ENCODE measurements at regions not wholly inside any gene's neighbourhood (a gene's known extent, or its start where the extent isn't known, plus 50 kb on each side); places are given as distances from the start of the nearest gene placed in this dataset.
A peak's percentile ranks its signal among the peaks of the same experiment; 100 is the strongest.

DNA sequence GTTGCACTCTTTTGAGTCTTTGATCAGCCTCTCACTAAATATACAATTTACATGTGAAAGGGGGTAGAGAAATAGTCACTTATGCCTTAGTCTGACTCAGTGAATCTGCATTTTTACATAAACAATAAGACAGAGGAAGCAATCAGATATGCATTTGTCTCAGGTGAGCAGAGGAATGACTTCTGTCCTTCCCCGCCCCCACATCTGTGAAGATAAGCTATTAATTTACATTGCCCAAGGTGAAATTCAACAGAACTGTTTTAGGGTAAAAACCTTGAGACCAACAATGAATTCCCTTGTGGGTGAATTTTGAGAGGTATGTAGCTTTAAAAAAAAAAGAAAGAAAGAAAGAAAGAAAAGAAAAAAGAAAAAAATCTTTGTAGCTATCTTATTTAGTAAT lies 1302.9 kb upstream of the ACVR2A start:
- H3K14ac ChIP-seq (ENCODE audit: insufficient read depth, low read length) = no peak overlapping the region
- H2AK5ac ChIP-seq (ENCODE audit: insufficient read length, low read length) = no peak overlapping the region
- DNase-seq = no peak
- no peaks in the 10 kb centered on the region; the same call in 1 of the 2 replicates for H3K27me3 Mint-ChIP-seq (ENCODE audit: low read depth)
- H3K9me3 ChIP-seq (ENCODE audit: control insufficient read depth, low read depth, low read length) = no peaks in the 10 kb centered on the region
- H3K56ac ChIP-seq (ENCODE audit: insufficient read length, low read depth, low read length) = no peak overlapping the region
- no peaks in the 10 kb centered on the region for H3K23me2 ChIP-seq (ENCODE audit: insufficient read length, low read depth, low read length, poor library complexity, severe bottlenecking)
- H4K5ac ChIP-seq (ENCODE audit: insufficient read length, low read depth, low read length) = peak overlapping the region; percentile 97
- H3K36me3 Mint-ChIP-seq (ENCODE audit: insufficient read depth in 1 of 3, low read depth in 3 of 3) = peaks cover 8 to 34% (median 18%) of the 10 kb centered on the region in 3 experiments
- H3K27ac Mint-ChIP-seq = peak overlapping the region; percentile 94 to 100 (median 100)
- no CpG with 5 or more reads among the region's 1 CpG for WGBS (ENCODE audit: extremely low coverage, insufficient read length, low lambda C conversion rate)
- peaks cover 54 to 56% of the 10 kb centered on the region in 2 experiments for H3K4me1 Mint-ChIP-seq
- H2BK15ac ChIP-seq (ENCODE audit: low read depth, low read length) = no peak overlapping the region
- H3K27me3 ChIP-seq (ENCODE audit: insufficient read depth, low read length) = peaks cover 3% of the 10 kb centered on the region; the same call in 1 of the 2 replicates
- H3K18ac ChIP-seq (ENCODE audit: insufficient read length, low read depth, low read length) = no peak overlapping the region
- H3K4me3 Mint-ChIP-seq = peak overlapping the region in 1 of 2 experiments; percentile 8; a peak in 1 of 5 replicates
- no peak overlapping the region for H3T11ph ChIP-seq (ENCODE audit: low read length)
- peaks cover 2% of the 10 kb centered on the region for H3K4me1 ChIP-seq (ENCODE audit: insufficient read depth, low read length)
- H4K91ac ChIP-seq (ENCODE audit: insufficient read length, low read depth, low read length) = no peak overlapping the region
- peak overlapping the region; percentile 95 for H2BK5ac ChIP-seq (ENCODE audit: insufficient read length, low read length)
- TF ChIP-seq, protein P1, sequence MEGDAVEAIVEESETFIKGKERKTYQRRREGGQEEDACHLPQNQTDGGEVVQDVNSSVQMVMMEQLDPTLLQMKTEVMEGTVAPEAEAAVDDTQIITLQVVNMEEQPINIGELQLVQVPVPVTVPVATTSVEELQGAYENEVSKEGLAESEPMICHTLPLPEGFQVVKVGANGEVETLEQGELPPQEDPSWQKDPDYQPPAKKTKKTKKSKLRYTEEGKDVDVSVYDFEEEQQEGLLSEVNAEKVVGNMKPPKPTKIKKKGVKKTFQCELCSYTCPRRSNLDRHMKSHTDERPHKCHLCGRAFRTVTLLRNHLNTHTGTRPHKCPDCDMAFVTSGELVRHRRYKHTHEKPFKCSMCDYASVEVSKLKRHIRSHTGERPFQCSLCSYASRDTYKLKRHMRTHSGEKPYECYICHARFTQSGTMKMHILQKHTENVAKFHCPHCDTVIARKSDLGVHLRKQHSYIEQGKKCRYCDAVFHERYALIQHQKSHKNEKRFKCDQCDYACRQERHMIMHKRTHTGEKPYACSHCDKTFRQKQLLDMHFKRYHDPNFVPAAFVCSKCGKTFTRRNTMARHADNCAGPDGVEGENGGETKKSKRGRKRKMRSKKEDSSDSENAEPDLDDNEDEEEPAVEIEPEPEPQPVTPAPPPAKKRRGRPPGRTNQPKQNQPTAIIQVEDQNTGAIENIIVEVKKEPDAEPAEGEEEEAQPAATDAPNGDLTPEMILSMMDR (conservative IDR thresholded peaks at IDR 0.05) = no peak
- H4K20me1 ChIP-seq (ENCODE audit: control insufficient read depth, insufficient read depth, insufficient read length) = no peaks in the 10 kb centered on the region
- H3K9ac ChIP-seq (ENCODE audit: extremely low read depth, insufficient read length, low read length) = no peak overlapping the region
- H3K79me1 ChIP-seq (ENCODE audit: insufficient read depth, low read depth, low read length, poor library complexity, severe bottlenecking) = no peaks in the 10 kb centered on the region
- no peak overlapping the region for H2BK20ac ChIP-seq (ENCODE audit: low read depth, low read length, poor library complexity, severe bottlenecking)
- H4K8ac ChIP-seq (replicated peaks; ENCODE audit: insufficient read length, low read depth, low read length) = no peak overlapping the region
- H3K4ac ChIP-seq (ENCODE audit: low read depth, low read length) = no peak overlapping the region
- no peak overlapping the region for H2BK120ac ChIP-seq (ENCODE audit: low read depth, low read length, poor library complexity, severe bottlenecking)
- H3K79me2 ChIP-seq (ENCODE audit: insufficient read depth, low read length) = no peaks in the 10 kb centered on the region
- no peak overlapping the region for H3K4me2 ChIP-seq (ENCODE audit: insufficient read depth, insufficient read length, low read length)
- H3K9me3 Mint-ChIP-seq = peaks cover 2 to 6% of the 10 kb centered on the region in 2 experiments; a peak in 4 of 5 replicates
- H3K23ac ChIP-seq (ENCODE audit: insufficient read length, low read depth, low read length) = no peak overlapping the region
- no peak overlapping the region for H2AFZ ChIP-seq (ENCODE audit: low read length)
- H3K27ac ChIP-seq (ENCODE audit: insufficient read length, low read depth, low read length) = peak overlapping the region; percentile 96
- no peak overlapping the region for H2BK12ac ChIP-seq (ENCODE audit: insufficient read length, low read depth, low read length)
